GM12864 (cell line): ENCODE measurements at regions not wholly inside any gene's neighbourhood (a gene's known extent, or its start where the extent isn't known, plus 50 kb on each side); places are given as distances from the start of the nearest gene placed in this dataset.
"Not testable (repeated sequence)": the region's sequence is repeated elsewhere in the genome, so short reads cannot be mapped to it uniquely, and the experiment has no call there.

Source experiments
- DNase-seq: peaks from one replicate; pipeline ENCODE4 v3.0.0-alpha.2; 2011; ENCODE audit warnings: low read depth
- H3K4me3 ChIP-seq: 2 replicates; pipeline ENCODE4 v1.5.1; 2011; ENCODE audit warnings: mild to moderate bottlenecking, low read depth, low read length, control low read depth
- CTCF ChIP-seq: IDR thresholded peaks from 2 replicates; pipeline ENCODE4 v1.5.1; 2011; ENCODE audit warnings: low read depth, mild to moderate bottlenecking, moderate library complexity, low read length, control low read depth, inconsistent platforms; ENCODE audit errors: missing control alignments

- DNase-seq: no peak
- no peak overlapping the region for H3K4me3 ChIP-seq
- TF ChIP-seq CTCF: no peak
Observed at GRCh38 chr6:50541941-50542340, 171.4 kb upstream of the TFAP2D start.

- TF ChIP-seq CTCF: no peak
- H3K4me3 ChIP-seq: no peak overlapping the region
- DNase-seq: no peak
Observed at GRCh38 chr6:50543666-50544065, 169.7 kb upstream of the TFAP2D start.

- no peak overlapping the region for H3K4me3 ChIP-seq
- DNase-seq: no peak
- no peak for TF ChIP-seq CTCF
Observed at GRCh38 chr6:50549026-50549425, 164.3 kb upstream of the TFAP2D start.

- H3K4me3 ChIP-seq: no peak overlapping the region
- TF ChIP-seq CTCF: no peak
- DNase-seq: no peak
Observed at GRCh38 chr6:50549475-50549874, 163.9 kb upstream of the TFAP2D start.

GRCh38 chr6:50555982-50556381 lies 157.3 kb upstream of the TFAP2D start:
- TF ChIP-seq CTCF: no peak
- no peak for DNase-seq
- H3K4me3 ChIP-seq: no peak overlapping the region

- H3K4me3 ChIP-seq: no peak overlapping the region
- no peak for DNase-seq
- no peak for TF ChIP-seq CTCF
Observed at GRCh38 chr6:50565004-50565403, 148.3 kb upstream of the TFAP2D start.

GRCh38 chr6:50571230-50571629 lies 142.1 kb upstream of the TFAP2D start:
- H3K4me3 ChIP-seq, DNase-seq: not testable (repeated sequence)
